HL-60 (cell line): ENCODE measurements at regions not wholly inside any gene's neighbourhood (a gene's known extent, or its start where the extent isn't known, plus 50 kb on each side); places are given as distances from the start of the nearest gene placed in this dataset.

Source experiments
- CTCF ChIP-seq: IDR thresholded peaks from one replicate; pipeline ENCODE4 v1.5.1; 2011; ENCODE audit warnings: low read length, control low read depth, inconsistent platforms; ENCODE audit not compliant: insufficient read depth
- GABPA ChIP-seq: IDR thresholded peaks from 2 replicates; pipeline ENCODE4 v1.6.1; 2012; ENCODE audit warnings: low read depth
- POLR2AphosphoS5 ChIP-seq: IDR thresholded peaks from 2 replicates; pipeline ENCODE4 v1.6.1; 2012; ENCODE audit warnings: low read depth
- REST ChIP-seq: IDR thresholded peaks from 2 replicates; pipeline ENCODE4 v1.6.1; 2012; ENCODE audit warnings: low read depth; ENCODE audit not compliant: insufficient replicate concordance
- SPI1 ChIP-seq: IDR thresholded peaks from 2 replicates; pipeline ENCODE4 v1.6.1; 2012; ENCODE audit warnings: low read depth, mild to moderate bottlenecking, borderline replicate concordance

- TF ChIP-seq CTCF (no peak), POLR2AphosphoS5 (no peak), REST (no peak), SPI1 (no peak), GABPA (no peak)
These were observed 358.7 kb upstream of the EMCN start for GRCh38 chr4:100876546-100876945.
